ENCODE measurements at regions not wholly inside any gene's neighbourhood (a gene's known extent, or its start where the extent isn't known, plus 50 kb on each side); places are given as distances from the start of the nearest gene placed in this dataset.

- TF ChIP-seq, protein P1, sequence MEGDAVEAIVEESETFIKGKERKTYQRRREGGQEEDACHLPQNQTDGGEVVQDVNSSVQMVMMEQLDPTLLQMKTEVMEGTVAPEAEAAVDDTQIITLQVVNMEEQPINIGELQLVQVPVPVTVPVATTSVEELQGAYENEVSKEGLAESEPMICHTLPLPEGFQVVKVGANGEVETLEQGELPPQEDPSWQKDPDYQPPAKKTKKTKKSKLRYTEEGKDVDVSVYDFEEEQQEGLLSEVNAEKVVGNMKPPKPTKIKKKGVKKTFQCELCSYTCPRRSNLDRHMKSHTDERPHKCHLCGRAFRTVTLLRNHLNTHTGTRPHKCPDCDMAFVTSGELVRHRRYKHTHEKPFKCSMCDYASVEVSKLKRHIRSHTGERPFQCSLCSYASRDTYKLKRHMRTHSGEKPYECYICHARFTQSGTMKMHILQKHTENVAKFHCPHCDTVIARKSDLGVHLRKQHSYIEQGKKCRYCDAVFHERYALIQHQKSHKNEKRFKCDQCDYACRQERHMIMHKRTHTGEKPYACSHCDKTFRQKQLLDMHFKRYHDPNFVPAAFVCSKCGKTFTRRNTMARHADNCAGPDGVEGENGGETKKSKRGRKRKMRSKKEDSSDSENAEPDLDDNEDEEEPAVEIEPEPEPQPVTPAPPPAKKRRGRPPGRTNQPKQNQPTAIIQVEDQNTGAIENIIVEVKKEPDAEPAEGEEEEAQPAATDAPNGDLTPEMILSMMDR (IDR thresholded peaks at IDR 0.05) = no peak
- no peak for TF ChIP-seq POLR2A (IDR thresholded peaks at IDR 0.05)
These were observed 648.4 kb downstream of the QKI start for GRCh38 chr6:164062872-164063271.
